ENCODE measurements at regions not wholly inside any gene's neighbourhood (a gene's known extent, or its start where the extent isn't known, plus 50 kb on each side); places are given as distances from the start of the nearest gene placed in this dataset.
A peak's percentile ranks its signal among the peaks of the same experiment; 100 is the strongest.
"Not testable (repeated sequence)": the region's sequence is repeated elsewhere in the genome, so short reads cannot be mapped to it uniquely, and the experiment has no call there.

DNA sequence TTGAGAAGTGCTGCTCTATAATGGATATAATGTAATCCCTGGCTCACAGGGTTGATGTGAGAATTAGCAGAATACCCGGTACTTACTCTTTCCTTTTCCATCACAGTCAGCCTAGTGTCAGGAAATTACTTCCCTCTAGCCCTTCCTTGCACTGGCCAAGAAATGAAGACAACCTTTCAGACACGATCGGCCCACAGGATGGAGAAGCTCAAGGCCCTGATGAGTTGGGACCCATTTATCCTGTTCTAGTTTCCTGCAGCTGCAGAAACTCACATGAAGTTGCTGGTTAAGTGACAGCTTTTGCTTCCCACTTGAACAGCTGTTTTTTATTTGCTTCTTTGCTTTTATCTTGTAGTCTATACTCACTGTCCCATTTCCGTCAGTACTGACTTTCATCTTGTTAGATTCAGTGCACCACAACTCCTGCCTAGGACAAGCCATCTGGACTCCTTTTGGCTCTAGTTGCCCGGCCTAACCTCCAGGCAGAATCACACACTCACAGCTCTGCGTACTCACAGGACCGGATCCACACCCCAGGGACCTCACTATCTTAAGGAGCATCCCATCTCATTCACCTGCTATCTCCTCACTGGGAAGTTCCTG is 325.1 kb upstream of the CHRNA7 start:
- not testable (repeated sequence) for DNase-seq

DNA sequence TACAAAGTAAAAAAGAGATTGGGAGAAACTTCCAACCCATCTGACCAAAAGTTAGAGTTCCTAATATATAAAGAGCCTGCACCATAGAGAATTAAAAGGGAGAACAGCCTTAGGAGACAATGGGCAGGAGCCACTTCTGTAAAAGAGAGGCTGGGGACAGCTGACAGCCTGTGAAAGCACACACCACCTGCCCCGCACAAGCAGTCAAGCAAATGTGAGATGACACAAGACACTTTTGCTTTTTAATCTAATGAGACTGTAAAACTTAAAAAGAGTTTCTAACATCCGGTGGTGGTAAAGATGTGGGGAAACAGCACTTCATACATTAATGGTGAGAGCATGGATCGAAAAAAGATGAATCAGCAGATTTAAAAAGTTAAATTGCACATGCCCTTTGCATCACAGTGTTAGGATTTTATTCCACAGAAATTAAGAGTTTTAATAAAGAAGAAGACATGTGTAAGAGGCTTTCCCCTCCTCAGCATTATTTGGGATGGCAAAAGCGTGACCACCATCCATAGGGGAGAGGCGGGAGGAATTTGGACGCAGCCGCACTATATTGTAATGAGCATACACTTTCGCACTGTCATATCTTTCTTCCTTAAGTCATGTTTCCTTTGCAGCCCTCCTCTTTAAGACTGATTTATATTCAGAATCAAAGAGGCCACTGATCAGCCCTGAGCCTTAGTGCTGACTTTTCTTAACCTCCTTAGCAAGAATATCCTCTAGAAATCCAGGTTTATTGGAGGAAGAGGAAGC is 322.2 kb upstream of the CHRNA7 start:
- DNase-seq: not testable (repeated sequence)

DNA sequence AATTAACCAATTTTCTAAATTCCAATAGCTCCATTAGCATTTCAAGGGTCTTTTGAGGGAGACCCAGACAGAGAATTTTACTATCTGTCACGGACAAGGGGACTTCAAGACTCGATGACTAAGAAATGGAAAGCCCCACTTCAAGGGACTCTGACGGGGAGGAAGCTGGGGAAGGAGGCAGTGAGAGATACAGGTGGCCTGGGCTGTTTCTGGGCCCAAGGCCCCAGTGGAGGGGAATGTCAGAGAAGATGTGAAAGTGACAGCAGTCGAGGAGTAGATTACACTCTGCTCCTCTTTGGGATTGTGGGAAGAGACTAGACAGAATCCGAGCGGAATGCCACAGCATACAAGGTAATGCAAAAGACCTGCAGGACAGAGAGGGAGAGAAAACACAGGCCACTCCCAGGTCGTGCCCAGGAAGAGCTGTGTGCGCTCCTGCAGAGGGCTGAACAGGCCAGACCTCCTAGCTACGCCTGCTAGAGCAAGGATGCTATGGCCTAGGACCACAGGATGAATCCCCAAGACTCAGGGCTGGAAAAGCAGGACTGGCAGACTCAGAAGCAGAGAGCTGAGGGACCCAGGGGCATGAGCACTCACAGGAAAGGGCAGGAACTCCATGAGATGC is 321.5 kb upstream of the CHRNA7 start:
- not testable (repeated sequence) for DNase-seq

DNA sequence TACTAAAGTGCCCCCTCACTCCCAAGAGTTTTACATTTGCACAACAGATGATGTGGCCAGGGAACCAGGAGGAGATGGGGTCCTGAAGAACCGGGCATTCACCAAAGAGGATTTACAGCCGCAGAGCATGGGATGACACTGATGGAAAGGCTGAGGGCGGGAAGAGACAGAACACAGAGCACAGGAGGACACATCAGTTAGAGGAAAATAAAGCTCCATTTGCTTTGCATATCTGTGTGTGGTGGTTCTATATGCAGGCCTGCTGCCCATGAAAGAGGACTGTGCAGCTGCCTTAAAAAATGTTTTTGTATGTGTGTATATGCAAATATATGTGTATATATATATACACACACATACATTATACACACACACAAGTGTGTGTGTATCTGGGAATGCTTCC is 320.8 kb upstream of the CHRNA7 start:
- DNase-seq: not testable (repeated sequence)

DNA sequence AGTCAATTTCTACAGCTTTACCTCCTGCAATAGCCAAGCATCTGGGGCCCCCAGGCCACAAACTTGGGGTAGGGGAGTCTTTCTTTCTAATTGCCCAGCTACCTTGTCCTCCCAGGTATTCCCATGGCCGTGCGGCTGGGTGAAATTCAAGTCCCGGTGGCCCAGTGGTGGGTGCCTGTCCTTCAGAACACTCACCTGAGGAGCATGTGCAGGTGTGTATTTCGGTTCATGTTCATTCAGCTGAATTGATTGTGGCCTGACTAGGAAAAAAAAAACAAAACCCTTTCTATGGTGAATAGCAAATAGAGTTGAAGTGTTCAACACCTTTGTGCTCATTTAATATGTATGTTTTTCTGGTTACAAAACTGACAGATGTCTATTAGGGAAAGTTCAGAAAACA is 319.5 kb upstream of the CHRNA7 start:
- DNase-seq: not testable (repeated sequence)

DNA sequence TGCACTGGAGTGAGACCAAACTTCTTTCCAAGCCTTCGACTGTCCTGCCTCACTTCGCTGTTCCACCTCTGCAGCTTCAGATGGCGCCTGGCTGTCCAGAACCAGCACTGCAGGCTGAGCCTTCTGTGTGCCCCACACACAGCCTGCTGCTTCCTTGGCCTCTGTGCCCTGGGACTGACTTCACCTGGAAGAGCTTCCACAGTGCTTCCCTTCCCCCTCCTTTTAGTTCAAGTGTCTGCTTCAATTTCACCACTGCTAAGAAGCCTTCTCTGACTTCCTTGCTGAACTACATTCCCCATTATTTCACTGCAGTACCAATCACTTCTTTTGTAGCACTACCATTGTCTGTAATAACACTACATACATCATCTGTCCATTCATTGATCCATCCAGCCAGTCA is 315.1 kb upstream of the CHRNA7 start:
- DNase-seq: not testable (repeated sequence)

DNA sequence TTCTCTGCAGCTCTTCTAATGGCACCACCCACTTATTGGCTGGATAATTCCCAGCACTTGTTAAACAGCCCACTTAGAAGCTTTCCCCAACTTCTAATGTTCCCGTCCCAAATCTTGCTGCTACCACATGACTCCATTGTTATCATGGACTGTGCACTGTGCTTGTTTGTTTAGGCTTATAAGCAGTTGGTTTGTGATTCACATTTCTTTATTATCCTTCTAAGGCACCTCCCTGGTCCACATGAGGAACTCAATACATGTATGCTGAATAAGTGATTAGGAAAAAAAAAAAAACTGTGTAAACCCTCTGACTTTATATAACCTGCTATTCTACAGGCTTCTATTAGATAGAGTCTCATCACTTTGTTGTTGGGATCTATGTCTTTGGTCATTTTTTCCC is 311.7 kb upstream of the CHRNA7 start:
- not testable (repeated sequence) for DNase-seq

DNA sequence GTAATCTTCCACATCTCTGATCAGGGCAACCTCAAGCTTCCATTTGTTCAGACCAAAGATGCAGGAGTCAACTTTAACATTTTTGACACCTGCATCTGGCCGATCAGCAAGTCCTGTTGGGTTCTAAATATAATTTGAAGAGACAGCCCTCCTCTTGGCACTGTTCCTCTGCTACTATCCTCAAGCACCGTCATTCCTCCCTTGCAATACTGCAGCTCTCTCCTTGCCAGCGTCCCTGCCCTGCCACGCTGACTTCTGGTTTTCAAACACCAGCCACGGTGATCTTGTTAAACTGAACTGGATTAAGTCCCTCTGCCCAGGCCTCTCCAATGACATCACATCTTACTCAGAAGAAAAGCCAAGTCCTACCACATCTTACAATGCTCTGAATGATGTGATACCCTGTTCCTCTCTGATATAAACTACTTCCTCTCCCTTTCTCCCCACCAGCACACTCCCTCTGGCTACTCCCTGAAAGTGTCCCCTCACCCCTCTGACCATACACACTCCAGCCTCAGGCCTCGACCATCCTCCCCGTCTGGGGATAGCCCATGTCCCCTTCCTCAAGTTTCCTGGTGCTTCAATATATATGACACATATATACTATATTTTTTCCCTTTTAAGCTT is 310.8 kb upstream of the CHRNA7 start:
- not testable (repeated sequence) for DNase-seq

DNA sequence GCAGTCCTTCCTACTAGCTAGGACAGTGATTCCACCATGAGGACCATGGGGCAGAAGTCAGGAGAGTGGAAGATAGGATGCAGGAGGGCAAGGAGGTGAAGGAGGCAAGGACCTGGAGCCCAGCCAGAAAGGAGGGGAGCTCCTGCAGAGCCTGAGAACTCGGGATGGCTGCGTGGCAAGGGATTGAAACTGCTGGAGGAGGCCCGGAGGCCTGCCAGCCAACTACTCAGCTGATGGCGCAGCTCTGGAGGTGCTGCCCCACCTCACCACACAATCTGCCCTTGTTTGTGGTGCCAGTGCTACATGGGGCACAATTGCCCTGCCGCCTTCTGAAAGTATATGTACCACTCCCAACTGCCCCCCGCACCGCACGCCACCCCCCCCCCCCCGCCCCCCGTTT is 307.3 kb upstream of the CHRNA7 start:
- DNase-seq: not testable (repeated sequence)

DNA sequence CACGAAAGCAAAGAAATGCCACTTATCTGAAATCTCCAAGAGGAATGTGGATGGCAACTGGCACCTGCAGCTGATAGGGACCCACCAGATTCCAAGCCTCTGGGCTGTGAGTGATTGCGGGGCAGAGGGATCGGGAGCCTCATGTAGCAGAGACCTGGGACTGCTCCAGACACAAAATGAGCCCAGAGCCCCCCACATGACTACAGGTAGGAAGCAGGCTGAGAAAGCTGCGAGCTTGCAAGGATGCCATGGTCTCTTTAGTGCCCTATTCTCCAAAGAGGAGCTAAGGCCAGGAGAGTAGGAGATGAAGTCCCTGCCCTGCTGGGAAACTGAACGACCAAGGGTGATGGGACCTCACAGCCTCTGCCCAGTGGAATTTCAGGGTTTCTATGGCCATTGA is 305.4 kb upstream of the CHRNA7 start:
- DNase-seq: not testable (repeated sequence)

DNA sequence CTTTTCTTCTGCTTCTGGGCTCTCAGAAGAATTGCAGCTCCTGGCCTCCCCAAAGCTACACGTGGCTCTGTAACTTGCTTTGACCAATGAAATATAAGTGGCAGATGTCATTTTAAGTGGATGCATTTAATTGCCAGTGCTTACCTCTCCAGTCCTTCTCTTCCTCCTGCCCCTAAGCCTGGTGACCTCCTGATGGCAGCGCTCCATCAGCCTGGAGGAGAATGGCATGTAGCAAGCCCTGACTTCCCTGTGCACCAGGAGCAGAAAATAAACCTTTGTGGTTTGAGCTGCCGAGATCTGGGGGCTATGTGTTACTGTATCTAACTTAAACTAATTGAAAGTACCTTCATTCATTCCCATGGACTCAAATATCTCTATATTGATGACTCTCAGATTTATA is 304.7 kb upstream of the CHRNA7 start:
- DNase-seq: not testable (repeated sequence)

DNA sequence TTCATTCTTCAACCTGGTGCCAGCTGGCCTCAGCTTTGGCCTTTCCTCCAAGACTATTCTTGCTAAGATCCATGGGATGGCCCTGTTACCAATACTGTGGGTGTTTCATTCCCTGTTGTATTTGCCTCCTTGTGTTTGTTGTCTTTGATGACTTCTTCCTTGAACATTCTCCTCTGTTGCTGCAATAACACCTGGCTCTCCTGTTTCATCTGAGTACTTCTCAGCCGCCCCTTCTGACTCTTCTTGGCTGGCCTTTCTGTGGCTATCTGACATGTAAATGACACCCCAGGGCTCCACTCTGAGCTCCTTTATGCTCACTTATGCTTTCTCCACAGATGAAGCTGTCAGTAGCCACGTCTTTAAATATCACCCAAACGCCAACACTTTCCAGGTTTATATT is 302.7 kb upstream of the CHRNA7 start:
- no peak for DNase-seq

DNA sequence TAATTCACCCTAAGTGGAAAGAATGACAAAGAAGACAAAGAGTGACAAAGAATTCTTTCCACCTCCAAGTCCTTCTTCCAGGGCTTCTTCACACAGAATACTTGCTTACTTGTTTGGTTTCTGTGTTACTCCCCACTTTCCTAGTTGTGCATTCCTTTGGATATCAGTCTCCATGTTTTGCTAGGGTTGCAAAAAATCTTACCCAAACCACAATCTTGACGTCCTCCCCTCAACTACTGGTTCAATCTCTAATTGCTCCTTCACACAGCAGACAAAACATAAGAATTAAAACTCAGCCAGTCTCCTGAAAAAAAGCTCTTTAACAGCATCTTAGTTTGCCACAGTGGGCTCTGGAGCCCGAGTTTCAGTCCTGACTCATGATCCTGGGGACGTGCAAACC is 297.6 kb upstream of the CHRNA7 start:
- no peak for DNase-seq

DNA sequence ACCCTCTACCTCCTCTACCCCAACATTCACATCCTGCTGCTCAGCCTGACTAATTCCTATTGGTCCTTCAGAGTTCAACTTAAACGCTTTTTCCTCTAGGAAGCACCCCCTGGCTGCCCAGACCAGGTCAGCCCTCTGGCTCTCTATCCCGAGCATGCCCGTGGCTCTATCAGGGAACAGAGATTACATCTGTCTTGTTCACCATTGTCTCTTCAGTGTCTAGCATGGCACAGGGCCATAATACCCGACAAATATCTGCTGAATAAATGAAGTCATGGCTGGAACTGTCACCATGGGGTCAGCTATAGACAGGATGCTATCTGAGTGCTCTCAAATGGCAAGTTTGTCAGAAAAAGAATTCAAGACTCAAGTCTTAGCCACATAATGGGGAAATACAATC is 296.9 kb upstream of the CHRNA7 start:
- no peak for DNase-seq

DNA sequence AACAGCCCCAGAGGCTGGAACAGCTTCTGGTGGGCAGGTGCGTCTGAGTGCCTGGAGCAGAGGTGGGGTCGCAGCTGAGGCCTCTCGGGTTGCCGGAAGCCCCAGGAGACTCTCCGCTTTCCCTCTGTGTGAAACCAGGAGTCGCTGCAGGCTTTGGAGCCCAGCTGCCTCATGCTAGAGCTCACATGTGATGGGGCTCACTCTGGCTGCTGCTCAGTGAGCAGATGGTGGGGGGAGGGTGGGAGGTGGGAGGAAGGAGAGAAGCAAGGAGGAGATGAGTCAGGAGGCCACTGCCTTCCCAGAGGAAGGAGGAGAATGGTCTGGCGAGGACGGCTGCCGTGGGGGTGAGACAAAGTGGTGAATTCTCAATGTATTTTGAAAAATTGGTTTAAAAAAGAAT is 290.1 kb upstream of the CHRNA7 start:
- DNase-seq: no peak

DNA sequence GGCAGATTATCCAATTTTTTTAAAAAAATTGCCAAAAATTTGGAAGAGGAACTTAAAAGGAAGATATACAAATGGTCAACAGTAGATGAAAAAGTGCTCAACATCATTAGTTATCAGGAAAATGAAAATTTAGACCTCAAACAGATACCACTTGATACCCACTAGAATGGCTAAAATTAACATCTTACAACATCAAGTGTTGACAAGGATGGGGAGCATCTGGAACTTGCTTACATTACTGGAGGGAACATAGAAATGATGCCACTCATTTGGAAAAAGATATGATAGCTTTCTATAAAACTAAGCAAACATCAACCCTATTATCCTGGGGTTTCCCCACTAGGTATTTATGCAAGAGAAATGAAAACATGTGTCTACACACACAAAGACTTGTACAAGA is 284.5 kb upstream of the CHRNA7 start:
- DNase-seq: no peak

DNA sequence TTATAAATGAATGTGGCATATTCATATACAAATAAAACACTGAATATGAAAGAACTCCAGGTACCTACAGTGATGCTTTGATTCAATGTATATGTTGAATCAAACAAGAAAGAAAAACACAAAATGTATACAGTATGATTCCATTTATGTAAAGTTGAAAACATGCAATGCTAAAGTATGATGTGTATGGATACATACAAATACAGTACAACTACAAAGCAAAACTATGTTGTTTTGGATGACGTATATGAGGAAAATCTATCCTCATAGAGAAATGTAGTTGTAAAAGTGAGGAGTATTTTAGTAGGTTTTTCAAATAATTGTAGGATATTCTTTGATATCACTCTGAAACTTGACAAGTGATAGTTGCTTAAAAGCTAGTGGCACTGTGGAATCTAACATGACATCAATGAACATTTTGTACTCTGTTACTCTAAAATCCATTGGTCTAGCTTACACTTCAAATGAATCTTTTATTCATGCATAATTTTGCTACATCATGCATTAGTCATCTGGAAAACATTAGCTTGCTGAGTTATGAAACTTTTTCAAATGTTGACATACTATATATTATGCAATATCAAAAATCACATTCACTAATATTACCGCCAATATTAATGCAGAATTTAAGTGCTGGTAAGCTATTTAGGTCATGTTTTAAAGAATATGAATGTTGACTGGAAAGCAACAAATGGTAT is 278.1 kb upstream of the CHRNA7 start:
- DNase-seq: no peak

DNA sequence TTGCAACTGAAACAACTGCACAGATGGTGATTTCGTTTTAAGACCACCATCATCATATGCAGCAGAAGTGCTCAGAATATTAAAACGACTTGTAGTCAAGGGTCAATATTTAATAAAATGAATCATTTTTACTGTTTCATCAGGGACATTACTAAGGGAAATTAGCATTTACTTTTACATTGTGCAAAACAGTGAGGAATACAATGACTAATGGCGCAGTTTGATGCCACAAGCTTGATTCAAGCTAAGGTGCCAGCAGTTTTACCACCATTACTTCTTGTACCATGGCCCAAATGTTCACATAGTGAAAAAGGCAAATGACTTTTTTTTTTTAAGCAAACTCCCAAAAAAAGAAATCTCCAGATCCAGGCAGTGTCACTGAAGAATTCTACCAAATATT is 277.4 kb upstream of the CHRNA7 start:
- no peak for DNase-seq

DNA sequence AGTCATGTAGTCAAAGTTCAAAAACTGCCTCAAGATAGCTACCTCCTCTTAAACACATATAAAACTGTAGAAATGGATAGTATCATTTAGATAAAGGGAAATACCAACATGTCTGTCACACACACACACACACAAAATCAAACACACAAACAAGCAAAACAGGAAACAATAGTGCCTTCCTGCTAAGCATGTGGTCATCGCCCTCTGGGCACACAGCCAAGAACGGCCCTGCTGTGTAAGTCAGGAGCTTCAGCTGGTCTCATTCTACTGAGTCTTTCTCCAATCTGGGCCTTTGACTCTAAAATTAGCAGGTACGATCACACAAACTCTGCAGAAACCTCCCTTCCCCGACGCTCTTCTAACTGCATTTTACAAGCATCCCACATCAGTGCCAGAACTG is 272.2 kb upstream of the CHRNA7 start:
- DNase-seq: peak in 1 of 2 experiments; percentile 5

DNA sequence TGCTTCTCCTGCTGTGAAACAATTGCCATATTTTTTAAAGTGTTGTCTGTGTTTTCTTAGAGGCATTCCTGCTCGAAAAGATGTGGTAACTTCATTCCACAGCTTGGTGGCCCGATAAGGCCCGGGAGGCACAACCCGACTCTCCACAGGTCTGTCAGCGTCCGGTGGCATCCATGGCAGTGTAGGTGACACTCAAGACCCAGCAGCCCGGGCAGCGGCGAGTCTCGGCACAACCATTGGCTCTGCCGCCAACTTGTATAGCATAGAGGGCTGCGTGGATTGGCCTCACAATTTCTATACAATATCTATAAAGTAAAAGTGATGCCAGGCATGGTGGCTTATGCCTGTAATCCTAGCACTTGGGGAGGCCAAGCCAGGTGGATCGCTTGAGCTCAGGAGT is 262.3 kb upstream of the CHRNA7 start:
- no peak for DNase-seq

DNA sequence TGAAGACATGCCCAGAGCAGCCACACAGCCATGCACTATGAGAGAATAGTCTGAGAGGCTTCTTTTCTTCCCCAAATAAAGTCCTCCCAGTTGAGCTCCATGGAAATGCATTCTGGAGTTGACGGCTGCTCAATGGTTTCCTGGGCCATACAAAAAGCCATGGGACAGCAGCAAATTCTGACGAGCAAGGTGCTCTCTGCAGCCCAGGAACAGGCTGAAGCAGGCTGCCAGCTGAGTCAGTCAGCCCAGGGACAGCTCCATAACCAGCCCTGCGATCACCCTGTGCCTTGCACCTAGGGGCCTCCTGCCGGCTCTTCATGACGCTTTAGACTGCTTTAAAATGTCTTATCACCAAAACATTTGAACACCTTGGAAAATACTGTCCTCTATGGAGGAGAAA is 256.3 kb upstream of the CHRNA7 start:
- no peak for DNase-seq

DNA sequence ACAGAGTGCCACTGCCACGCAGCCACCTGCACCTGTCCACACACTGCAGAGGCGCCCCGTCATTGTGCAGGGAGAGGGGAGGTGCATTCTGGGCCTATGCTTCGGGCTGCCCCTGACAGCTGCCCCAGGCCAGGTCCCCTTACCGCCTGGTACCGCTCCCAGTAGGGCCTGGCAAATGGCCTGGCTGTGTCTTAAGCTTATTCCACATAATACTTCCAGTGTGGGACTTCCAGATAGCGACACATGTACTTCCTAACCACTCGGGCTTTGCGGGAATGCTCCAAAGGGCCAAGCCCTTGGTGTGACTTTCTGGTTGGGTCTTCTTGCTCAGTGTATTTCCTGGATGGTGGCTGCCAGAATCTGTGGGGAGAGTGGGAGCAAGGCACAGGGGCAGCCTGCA is 254.3 kb upstream of the CHRNA7 start:
- no peak for DNase-seq

DNA sequence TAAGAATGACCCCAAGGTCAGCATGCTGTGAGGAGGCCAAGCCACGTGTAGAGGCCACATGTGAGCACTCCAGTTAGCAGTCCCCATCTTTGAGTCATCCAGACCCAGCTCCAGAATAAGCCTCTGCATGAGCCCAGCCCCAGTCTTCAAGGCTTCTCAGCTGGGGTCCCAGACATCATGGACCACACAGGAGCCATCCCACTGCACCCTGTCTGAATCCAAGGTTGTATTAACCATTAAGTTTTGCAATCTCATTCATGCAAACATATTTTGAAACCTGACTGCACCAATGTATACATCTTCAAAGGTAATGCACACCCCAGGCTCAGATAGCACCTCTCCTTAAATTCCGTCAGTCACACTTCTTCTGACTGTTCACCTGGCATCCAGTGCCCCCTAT is 249.1 kb upstream of the CHRNA7 start:
- DNase-seq: no peak
